ENCODE measurements at regions not wholly inside any gene's neighbourhood (a gene's known extent, or its start where the extent isn't known, plus 50 kb on each side); places are given as distances from the start of the nearest gene placed in this dataset.

GRCh38 chr2:37499113-37499512, 154.7 kb downstream of the QPCT start:
- no peak for TF ChIP-seq POLR2A (IDR thresholded peaks at IDR 0.05; ENCODE audit: low read depth)
- TF ChIP-seq CTCF (IDR thresholded peaks at IDR 0.05): no peak
- no peak for TF ChIP-seq EP300 (IDR thresholded peaks at IDR 0.05)
- no peak for TF ChIP-seq POLR2AphosphoS5 (IDR thresholded peaks at IDR 0.05)

Measured in esophagus muscularis mucosa (tissue), 4 donors.